Activated CD4-positive, alpha-beta T cell treated with anti-CD3 and anti-CD28 coated beads, Interleukin-2, amount 50 U/mL, for 48 hours (primary cell): ENCODE measurements at regions not wholly inside any gene's neighbourhood (a gene's known extent, or its start where the extent isn't known, plus 50 kb on each side); places are given as distances from the start of the nearest gene placed in this dataset.

Experiments
- DNase-seq, 2 experiments: peaks; one replicate each; pipeline ENCODE4 v3.0.0-alpha.2; 2020

DNA sequence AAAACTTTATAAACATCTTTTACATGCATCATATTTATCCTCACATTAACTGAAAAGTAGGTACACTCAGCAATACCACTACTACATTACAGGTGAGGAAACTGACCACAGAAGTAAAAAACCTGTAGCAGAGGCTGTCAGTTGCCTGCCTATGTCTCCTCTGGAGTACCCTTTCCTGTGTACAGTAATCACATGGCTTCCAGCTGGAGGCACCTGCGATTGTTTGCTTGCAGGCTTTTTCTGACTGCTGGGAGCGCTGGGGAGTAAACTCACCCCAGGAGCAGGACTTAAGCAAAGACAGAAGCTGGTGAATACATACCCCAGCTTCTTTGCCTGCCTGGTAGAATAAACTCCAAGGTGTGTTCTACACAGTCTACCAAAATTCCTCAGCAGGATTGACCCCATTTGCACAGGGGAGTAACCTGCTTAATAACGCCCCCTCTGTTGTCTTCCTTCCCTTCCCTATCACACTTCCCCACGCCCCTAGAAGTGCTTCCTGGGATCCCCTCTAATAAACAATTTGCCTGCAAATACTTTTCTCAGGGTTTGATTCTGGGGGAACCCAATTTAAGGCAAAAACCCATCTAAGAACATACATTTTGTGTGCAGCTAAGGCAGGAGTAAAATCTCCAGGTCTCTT is 138.9 kb downstream of the PTH2R start:
- DNase-seq = no peak

DNA sequence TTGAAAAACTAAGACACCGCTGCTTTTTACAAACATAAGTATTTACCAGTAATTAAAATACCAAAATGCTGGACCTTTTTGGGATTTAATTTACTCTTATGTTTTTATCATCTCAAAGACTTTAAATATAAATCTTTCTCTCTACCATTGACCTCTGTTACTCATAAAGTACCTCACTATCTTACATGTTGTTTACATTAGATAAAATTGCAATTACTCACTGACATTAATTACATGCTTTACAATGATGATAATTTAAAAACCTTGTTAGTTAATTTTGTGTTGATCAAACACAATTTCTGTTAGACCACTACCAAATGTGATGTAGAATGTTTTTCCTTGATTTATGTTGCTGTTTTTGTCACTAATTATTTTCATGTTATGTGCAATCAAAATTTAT is 139.5 kb downstream of the PTH2R start:
- DNase-seq = no peak

DNA sequence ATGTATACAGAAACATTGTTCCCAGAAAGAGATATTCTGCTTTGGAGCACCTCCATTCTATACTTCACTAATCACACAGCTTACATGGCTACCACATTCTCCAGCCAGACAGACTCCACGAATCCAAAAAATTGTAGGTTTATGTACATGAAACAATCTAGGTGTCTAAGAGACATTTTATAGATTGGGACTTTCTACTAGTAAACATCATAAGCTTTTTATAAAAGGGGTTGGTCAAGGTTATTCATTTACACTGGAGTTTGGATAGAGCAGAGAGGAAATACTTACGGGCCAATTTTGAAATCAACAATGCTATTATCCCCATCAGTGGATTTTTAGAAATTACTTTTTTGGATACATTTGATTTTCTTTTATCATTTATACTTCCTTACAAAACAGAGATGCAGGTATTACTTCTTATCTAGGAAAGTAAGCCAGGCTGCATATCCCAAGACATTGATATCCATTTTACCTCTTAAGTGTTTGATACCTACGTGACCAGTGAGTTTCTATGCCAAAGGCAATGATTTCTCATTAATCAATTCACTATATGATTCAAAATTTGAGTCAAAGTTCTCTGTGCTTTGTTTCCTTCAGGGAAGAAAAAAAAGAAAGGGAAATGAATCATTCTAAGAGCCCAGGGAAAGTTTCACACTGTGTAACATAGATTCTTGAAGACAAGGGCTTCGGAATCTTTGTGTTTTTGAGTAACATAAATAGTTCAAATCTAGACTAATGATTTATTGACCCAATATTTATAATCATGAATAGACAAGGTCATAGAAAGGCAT is 140.5 kb downstream of the PTH2R start:
- no peak for DNase-seq

GRCh38 chr2:208548700-208549099 is 142.1 kb downstream of the PTH2R start:
- no peak for DNase-seq

DNA sequence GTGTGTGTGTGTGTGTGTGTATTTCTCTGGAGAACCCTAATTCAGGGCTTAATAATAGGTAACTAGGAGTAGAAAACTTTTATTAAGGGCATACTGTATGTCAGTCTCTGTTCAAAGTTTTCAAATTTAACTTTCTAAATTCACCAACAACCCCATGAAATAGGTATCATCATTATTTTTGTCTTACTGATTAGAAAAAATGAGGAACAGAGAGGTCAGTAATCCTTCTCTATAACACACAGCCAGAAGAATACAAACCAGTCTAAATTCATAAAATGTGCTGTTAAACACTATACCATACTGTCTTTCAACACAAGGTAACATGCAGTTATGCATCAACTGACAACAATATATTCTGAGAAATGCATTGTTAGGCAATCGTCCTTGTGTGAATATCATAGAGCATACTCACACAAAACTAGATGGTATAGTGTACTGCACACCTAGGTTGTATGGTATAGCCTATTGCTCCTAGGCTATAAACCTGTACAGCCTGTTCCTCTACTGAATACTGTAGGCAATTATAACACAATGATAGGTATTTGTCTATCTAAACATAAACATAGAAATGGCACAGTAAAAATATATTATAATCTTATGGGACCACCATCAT is 143.1 kb downstream of the PTH2R start:
- DNase-seq = no peak

GRCh38 chr2:208552943-208553342 is 146.4 kb downstream of the PTH2R start:
- no peak for DNase-seq

- no peak for DNase-seq
These were observed 150.4 kb downstream of the PTH2R start for GRCh38 chr2:208556983-208557484.

DNA sequence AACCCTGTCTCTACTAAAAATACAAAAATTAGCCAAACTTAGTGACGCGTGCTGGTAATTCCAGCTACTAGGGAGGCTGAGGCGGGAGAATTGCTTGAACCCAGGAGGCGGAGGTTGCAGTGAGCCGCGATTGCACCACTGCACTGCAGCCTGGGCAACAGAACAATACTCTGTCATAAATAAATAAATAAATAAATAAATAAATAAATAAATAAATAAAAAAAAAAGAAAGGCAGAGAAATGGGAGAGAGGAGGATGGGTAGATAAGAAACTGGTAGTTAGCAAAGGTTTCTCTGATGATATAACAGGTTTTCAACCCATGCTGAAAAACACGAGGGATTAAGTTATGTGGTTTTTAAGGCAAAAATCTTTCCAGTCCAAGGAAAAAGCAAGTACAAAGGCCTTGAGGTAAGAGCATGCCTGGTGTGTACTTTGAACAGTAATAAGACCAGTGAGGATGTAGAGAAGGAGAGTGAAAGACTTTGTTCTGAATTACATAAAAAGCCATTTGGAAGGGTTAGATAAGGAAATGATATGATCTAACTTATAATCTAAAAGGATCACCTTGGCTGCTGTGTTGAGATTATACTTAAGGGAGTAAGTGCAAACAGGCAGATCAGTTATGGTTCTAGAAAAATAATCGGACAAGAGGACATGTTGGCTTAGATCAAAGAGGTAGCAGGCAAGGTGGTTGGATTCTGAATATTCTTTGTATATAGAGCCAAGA is 159.3 kb downstream of the PTH2R start:
- no peak for DNase-seq

GRCh38 chr2:208568203-208568602 is 161.6 kb downstream of the PTH2R start:
- DNase-seq = no peak

DNA sequence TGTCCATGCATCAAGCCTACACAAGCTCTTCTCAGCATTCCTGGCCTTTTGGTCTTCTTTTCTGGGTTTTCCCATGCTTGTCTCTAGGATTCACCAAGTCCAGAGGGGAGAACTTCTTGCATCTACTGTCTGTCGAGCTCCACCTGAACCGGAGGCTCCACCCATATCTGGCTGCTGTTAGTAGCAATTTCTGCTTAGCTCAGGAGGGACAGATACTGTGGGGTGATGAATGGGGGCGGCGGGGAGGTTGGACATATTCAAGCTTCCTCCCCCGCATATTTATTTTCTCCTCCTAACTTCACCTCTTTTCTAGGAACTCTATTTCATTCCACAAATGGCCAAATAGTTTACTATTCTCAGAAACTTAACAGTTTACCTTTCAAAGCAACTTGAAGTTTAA is 163.5 kb downstream of the PTH2R start:
- no peak for DNase-seq

DNA sequence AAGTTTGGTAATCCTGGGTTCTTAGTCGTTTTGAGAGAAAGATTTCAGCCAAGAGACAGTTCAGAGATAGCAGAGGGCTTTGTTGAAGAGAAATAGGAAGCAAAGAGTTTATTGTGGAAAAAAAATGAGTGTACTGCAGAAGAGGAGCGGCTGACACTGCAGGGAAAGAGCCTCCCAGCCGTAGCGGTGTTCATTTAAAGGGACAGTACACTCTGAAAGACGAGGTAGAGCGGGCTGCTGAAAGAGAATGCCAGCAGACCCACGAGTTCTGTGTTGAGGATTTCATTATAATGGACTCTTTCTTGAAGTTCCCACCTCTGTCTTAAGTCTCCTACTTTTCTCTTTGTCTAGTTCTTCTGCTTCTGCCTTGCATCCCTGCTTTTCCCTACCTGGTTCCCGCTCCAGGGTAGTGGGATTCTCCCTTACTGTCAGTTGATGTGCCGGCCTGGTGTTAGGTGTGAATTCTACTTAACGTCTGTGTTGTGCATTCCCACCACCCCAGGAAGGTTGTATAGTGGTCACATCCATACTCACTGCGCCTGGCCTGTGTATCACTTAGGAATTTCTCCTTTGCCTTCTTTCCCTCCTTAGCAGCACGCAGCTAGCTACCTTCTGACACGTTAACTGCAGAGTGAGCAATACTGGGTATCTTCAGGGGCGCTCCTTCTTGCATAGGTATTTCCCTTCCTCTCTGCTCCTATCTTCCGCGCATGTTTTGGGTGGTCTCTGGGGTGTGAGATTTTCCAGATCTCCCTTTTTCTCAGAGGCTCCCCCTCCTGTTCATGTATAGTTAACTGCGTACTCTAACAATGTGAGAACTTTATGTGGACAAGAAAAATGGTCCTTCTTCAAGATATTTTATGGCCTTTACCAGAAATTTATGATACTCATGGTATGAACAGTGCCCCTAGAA is 164.5 kb downstream of the PTH2R start:
- DNase-seq = no peak

DNA sequence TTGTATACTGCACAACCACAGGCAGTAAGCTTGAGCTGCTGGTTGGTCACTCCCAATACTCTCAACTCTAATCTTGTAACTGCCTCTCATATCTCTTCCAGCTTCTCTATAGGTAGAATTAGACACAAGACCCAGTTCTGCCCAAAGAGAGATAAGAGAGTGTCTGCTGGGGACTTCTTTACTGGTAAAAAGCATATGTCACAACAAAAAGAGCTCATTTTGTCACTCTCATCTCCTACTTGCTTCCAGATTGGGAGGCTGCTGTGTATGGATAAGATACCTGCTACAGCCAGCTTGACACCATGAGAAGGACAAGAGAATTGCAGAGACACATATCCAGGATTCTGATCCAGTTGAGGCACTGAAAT is 165.2 kb downstream of the PTH2R start:
- no peak for DNase-seq

DNA sequence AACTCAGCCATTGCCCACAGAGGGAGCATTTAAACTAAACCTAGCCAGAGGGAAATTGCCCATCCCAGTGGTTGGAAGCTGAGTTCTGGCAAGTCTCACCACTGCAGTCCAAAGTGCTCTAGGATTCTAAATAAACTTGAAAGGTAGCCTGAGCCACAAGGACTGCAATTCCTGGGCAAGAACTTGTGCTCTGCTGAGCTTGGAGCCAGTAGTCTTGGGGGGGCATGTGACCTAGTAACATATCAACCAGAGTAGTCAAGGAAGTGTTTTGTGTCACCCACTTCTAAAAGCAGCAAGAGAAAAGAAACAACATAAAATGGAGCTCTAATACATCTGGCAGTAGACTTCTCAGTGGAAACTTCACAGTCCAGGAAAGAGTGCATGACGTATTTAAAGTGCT is 167.0 kb downstream of the PTH2R start:
- DNase-seq = no peak

DNA sequence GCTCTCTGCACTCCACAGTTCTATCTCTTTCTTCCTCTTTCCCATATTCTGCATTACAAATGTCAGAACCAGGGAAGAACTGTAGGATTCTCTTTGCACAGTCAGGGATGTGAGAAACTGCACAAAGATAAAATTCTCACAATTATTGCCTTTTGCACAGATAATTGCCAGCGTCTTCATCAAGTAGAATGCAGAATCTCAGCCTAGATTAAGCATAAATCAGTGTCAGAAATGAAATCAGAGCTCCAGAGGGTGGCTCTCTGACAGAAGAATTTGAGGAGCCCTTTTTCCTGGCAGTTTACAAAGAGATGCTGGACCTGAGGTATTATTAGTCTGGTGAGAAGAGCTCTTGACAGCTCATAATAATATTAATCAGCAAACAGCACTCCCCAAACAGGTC is 173.1 kb downstream of the PTH2R start:
- no peak for DNase-seq

- DNase-seq = no peak
These were observed 177.9 kb downstream of the PTH2R start for GRCh38 chr2:208584378-208584985.

DNA sequence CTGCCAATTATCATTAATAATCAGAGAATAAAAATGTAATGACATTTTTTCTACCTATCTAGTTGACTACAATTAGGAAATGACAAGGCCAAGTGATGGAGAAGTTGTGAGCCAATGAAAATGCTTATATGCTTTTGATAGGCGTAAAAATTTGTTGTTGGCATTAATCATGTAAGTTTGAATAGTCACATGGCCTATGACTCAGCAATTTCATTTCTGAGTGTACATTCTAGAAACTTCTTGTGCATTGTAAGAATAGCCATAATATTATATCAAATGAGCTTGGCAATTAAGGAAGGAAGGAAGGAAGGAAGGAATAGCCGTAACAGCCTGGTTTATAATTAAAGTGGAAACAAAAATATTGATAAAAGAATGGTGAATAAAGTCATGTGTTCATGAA is 179.9 kb downstream of the PTH2R start:
- no peak for DNase-seq

- no peak for DNase-seq
These were observed 188.2 kb downstream of the PTH2R start for GRCh38 chr2:208594642-208595385.

GRCh38 chr2:208595386-208596275 is 189.0 kb downstream of the PTH2R start:
- no peak for DNase-seq

DNA sequence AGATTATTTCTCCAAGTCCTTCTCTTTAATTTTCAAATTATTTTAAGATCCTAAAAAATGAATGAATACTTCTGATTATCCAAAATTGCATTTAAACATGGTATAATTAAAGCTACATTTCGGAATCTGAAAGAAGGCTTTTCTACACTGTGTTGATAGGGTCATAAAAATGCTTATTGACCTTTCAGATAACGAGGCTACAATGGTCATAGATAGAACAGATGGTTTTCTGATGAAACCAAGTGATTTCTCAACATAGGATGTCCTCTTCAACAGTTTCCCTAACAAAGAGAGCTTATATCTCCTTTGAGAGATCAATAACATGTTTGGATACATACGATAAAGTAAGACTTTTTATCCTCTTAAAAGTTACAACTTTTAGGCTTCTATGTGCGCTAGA is 201.1 kb downstream of the PTH2R start:
- DNase-seq = no peak
